Trophoblast cell (in vitro differentiated cells and primary cell): ENCODE measurements at regions not wholly inside any gene's neighbourhood (a gene's known extent, or its start where the extent isn't known, plus 50 kb on each side); places are given as distances from the start of the nearest gene placed in this dataset.
"Not testable (repeated sequence)": the region's sequence is repeated elsewhere in the genome, so short reads cannot be mapped to it uniquely, and the experiment has no call there.

Experiments used
- DNase-seq, 2 donors: peaks; one replicate each; pipeline ENCODE4 v3.0.0-alpha.2; 2016
- H2AFZ ChIP-seq: 2 replicates; pipeline ENCODE4 v1.6.1; 2013; ENCODE audit warnings: low read length, moderate library complexity, mild to moderate bottlenecking; ENCODE audit not compliant: insufficient read depth, poor library complexity
- H2AK5ac ChIP-seq: 2 replicates; pipeline ENCODE4 v1.6.1; 2013; ENCODE audit warnings: mild to moderate bottlenecking, low read length
- H2BK120ac ChIP-seq: 2 replicates; pipeline ENCODE4 v1.6.1; 2013; ENCODE audit warnings: low read length, mild to moderate bottlenecking, moderate library complexity; ENCODE audit not compliant: insufficient read depth, poor library complexity
- H2BK12ac ChIP-seq: 2 replicates; pipeline ENCODE4 v1.6.1; 2013; ENCODE audit warnings: mild to moderate bottlenecking, low read length, moderate library complexity
- H2BK5ac ChIP-seq: 2 replicates; pipeline ENCODE4 v1.6.1; 2013; ENCODE audit warnings: low read length, low read depth, moderate library complexity, mild to moderate bottlenecking; ENCODE audit not compliant: poor library complexity
- H3K14ac ChIP-seq: 2 replicates; pipeline ENCODE4 v1.6.1; 2013; ENCODE audit warnings: mild to moderate bottlenecking, low read length
- H3K18ac ChIP-seq: 2 replicates; pipeline ENCODE4 v1.6.1; 2013; ENCODE audit warnings: mild to moderate bottlenecking, low read length
- H3K23ac ChIP-seq: 2 replicates; pipeline ENCODE4 v1.6.1; 2013; ENCODE audit warnings: low read length
- H3K27ac ChIP-seq: 2 replicates; pipeline ENCODE4 v1.5.1; 2013; ENCODE audit warnings: low read depth, mild to moderate bottlenecking, inconsistent platforms, low read length, moderate library complexity
- H3K27me3 ChIP-seq: 2 replicates; pipeline ENCODE4 v1.6.1; 2013; ENCODE audit warnings: inconsistent platforms, mild to moderate bottlenecking, low read length, moderate library complexity; ENCODE audit not compliant: insufficient read depth
- H3K36me3 ChIP-seq, 2 experiments: 1 replicate in 1 of 2; 2 replicates in 1 of 2; pipeline ENCODE4 v1.6.1; 2013; ENCODE audit warnings: low read length in 2 of 2, mild to moderate bottlenecking in 2 of 2, moderate library complexity in 1 of 2; ENCODE audit not compliant: insufficient read depth in 2 of 2, control insufficient read depth in 1 of 2
- H3K4ac ChIP-seq: 2 replicates; pipeline ENCODE4 v1.6.1; 2013; ENCODE audit warnings: low read depth, mild to moderate bottlenecking, low read length, moderate library complexity
- H3K4me1 ChIP-seq, 2 experiments: 1 replicate in 1 of 2; 2 replicates in 1 of 2; pipeline ENCODE4 v1.6.1; 2013; ENCODE audit warnings: low read length in 2 of 2, mild to moderate bottlenecking in 2 of 2, moderate library complexity in 1 of 2; ENCODE audit not compliant: insufficient read depth in 2 of 2, control insufficient read depth in 1 of 2
- H3K4me2 ChIP-seq: 2 replicates; pipeline ENCODE4 v1.6.1; 2013; ENCODE audit warnings: inconsistent platforms, mild to moderate bottlenecking, low read length, moderate library complexity
- H3K4me3 ChIP-seq: 2 replicates; pipeline ENCODE4 v1.5.1; 2013; ENCODE audit warnings: mild to moderate bottlenecking, low read depth, low read length, inconsistent platforms
- H3K79me1 ChIP-seq: one replicate; pipeline ENCODE4 v1.6.1; 2013; ENCODE audit warnings: low read length
- H3K79me2 ChIP-seq: 2 replicates; pipeline ENCODE4 v1.6.1; 2013; ENCODE audit warnings: low read length, mild to moderate bottlenecking; ENCODE audit not compliant: control insufficient read depth, insufficient read depth, poor library complexity
- H3K9ac ChIP-seq: 2 replicates; pipeline ENCODE4 v1.6.1; 2013; ENCODE audit warnings: mild to moderate bottlenecking, low read length
- H3K9me3 ChIP-seq: 2 replicates; pipeline ENCODE4 v1.6.1; 2013; ENCODE audit warnings: low read depth, mild to moderate bottlenecking, control low read depth, inconsistent platforms, low read length; ENCODE audit not compliant: insufficient read depth
- H4K12ac ChIP-seq: 2 replicates; pipeline ENCODE4 v1.6.1; 2013; ENCODE audit warnings: low read depth, mild to moderate bottlenecking, low read length, moderate library complexity
- H4K8ac ChIP-seq: 2 replicates; pipeline ENCODE4 v1.6.1; 2013; ENCODE audit warnings: low read depth, mild to moderate bottlenecking, low read length, moderate library complexity
- H4K91ac ChIP-seq: one replicate; pipeline ENCODE4 v1.6.1; 2013; ENCODE audit warnings: low read depth, mild to moderate bottlenecking, low read length, moderate library complexity
- WGBS: extraction: QIAGEN DNeasy Blood & Tissue Kit; methylation state at CpG from one replicate; pipeline ENCODE4 v1.1.7; 2013; ENCODE audit warnings: missing lambda C conversion rate; ENCODE audit not compliant: insufficient read length, insufficient coverage; ENCODE audit errors: extremely low coverage; 5-methylcytosine and 5-hydroxymethylcytosine counted together

DNA sequence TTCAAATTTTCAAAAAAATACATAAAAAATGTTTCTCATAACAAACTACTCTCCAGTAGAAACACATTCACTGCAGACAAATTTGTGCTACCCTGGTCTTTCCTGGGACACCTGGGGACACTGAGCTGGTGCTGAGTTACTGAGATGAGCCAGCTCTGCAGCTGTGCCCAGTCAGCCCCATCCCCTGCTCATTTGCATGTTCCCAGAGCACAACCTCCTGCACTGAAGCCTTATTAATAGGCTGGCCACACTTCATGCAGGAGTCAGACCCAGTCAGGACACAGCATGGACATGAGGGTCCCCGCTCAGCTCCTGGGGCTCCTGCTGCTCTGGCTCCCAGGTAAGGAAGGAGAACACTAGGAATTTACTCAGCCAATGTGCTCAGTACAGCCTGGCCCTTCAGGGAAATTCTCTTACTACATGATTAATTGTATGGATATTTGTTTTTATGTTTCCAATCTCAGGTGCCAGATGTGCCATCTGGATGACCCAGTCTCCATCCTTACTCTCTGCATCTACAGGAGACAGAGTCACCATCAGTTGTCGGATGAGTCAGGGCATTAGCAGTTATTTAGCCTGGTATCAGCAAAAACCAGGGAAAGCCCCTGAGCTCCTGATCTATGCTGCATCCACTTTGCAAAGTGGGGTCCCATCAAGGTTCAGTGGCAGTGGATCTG lies 1529.3 kb downstream of the RPIA start:
- H3K36me3 ChIP-seq, H2BK5ac ChIP-seq, H3K9me3 ChIP-seq, H3K18ac ChIP-seq, H2AK5ac ChIP-seq, H2AFZ ChIP-seq, H3K14ac ChIP-seq, H3K4me2 ChIP-seq, H2BK12ac ChIP-seq, H3K27me3 ChIP-seq, H3K79me1 ChIP-seq, H3K4me3 ChIP-seq, H3K4me1 ChIP-seq, H3K4ac ChIP-seq, H3K23ac ChIP-seq, DNase-seq, H2BK120ac ChIP-seq, H3K9ac ChIP-seq, H3K27ac ChIP-seq, H4K8ac ChIP-seq, H3K79me2 ChIP-seq, H4K12ac ChIP-seq, H4K91ac ChIP-seq: not testable (repeated sequence)
- WGBS = no CpG with 5 or more reads among the region's 2 CpGs

GRCh38 chr2:90221300-90221651 lies 1529.8 kb downstream of the RPIA start:
- Histone ChIP-seq H3K79me2 (no peaks in the 10 kb centered on the region), H3K4me3 (no peak overlapping the region), H3K23ac (no peak overlapping the region), H4K12ac (no peak overlapping the region), H3K27ac (no peak overlapping the region), H3K4me2 (no peak overlapping the region), H2BK120ac (no peak overlapping the region), H4K91ac (no peak overlapping the region), H3K9ac (no peak overlapping the region), H3K4ac (no peak overlapping the region), H3K9me3 (no peaks in the 10 kb centered on the region), H3K27me3 (no peaks in the 10 kb centered on the region), H2BK5ac (no peak overlapping the region), H3K36me3 (no peaks in the 10 kb centered on the region), H2AK5ac (no peak overlapping the region), H3K79me1 (no peaks in the 10 kb centered on the region), H3K14ac (no peak overlapping the region), H3K18ac (no peak overlapping the region), H2AFZ (no peak overlapping the region), H3K4me1 (no peaks in the 10 kb centered on the region), H2BK12ac (no peak overlapping the region), H4K8ac (no peak overlapping the region)
- WGBS = no CpG with 5 or more reads among the region's 1 CpG
- no peak for DNase-seq

- not testable (repeated sequence) for H3K27me3 ChIP-seq, H3K14ac ChIP-seq, H3K4me3 ChIP-seq, H4K12ac ChIP-seq, H3K79me1 ChIP-seq, H3K23ac ChIP-seq, H3K4ac ChIP-seq, H3K36me3 ChIP-seq, H2BK5ac ChIP-seq, H3K4me1 ChIP-seq, H3K18ac ChIP-seq, DNase-seq, H2AK5ac ChIP-seq, H3K27ac ChIP-seq, H4K91ac ChIP-seq, H3K4me2 ChIP-seq, H3K9ac ChIP-seq, H2BK12ac ChIP-seq, H3K79me2 ChIP-seq, H4K8ac ChIP-seq, H3K9me3 ChIP-seq, H2BK120ac ChIP-seq, H2AFZ ChIP-seq
Observed at GRCh38 chr2:90224767-90225166, 1533.3 kb downstream of the RPIA start.

- not testable (repeated sequence) for H3K4ac ChIP-seq, H3K4me3 ChIP-seq, H3K9me3 ChIP-seq, H3K18ac ChIP-seq, H2AFZ ChIP-seq, H3K4me2 ChIP-seq, H3K23ac ChIP-seq, H4K12ac ChIP-seq, H3K79me1 ChIP-seq, H3K79me2 ChIP-seq, H3K9ac ChIP-seq, H2BK5ac ChIP-seq, H2BK12ac ChIP-seq, H2BK120ac ChIP-seq, H4K91ac ChIP-seq, H3K27me3 ChIP-seq, H3K27ac ChIP-seq, H2AK5ac ChIP-seq, H4K8ac ChIP-seq, H3K14ac ChIP-seq, H3K36me3 ChIP-seq, H3K4me1 ChIP-seq
- WGBS = no CpG with 5 or more reads among the region's 5 CpGs
- peak in 1 of 2 donors; percentile 44 for DNase-seq
Observed at GRCh38 chr2:90226465-90227072, 1535.1 kb downstream of the RPIA start.
